ENCODE measurements at regions not wholly inside any gene's neighbourhood (a gene's known extent, or its start where the extent isn't known, plus 50 kb on each side); places are given as distances from the start of the nearest gene placed in this dataset.

- no peak overlapping the region for H3K4me3 ChIP-seq (ENCODE audit: insufficient read depth, low read depth, low read length)
- no peaks in the 10 kb centered on the region for H3K4me1 ChIP-seq (ENCODE audit: insufficient read depth, low read length)
- TF ChIP-seq, protein P1, sequence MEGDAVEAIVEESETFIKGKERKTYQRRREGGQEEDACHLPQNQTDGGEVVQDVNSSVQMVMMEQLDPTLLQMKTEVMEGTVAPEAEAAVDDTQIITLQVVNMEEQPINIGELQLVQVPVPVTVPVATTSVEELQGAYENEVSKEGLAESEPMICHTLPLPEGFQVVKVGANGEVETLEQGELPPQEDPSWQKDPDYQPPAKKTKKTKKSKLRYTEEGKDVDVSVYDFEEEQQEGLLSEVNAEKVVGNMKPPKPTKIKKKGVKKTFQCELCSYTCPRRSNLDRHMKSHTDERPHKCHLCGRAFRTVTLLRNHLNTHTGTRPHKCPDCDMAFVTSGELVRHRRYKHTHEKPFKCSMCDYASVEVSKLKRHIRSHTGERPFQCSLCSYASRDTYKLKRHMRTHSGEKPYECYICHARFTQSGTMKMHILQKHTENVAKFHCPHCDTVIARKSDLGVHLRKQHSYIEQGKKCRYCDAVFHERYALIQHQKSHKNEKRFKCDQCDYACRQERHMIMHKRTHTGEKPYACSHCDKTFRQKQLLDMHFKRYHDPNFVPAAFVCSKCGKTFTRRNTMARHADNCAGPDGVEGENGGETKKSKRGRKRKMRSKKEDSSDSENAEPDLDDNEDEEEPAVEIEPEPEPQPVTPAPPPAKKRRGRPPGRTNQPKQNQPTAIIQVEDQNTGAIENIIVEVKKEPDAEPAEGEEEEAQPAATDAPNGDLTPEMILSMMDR (IDR thresholded peaks at IDR 0.05; ENCODE audit: insufficient read depth, low read depth, low read length), result no peak
- TF ChIP-seq EZH2 (IDR thresholded peaks at IDR 0.05; ENCODE audit: insufficient read depth, low read length), result no peak
- no peak for FAIRE-seq
- no peak overlapping the region for H3K4me3 Mint-ChIP-seq (ENCODE audit: unreplicated experiment)
- no peak overlapping the region for H3K9ac ChIP-seq (ENCODE audit: low read length)
- H3K27me3 Mint-ChIP-seq (ENCODE audit: low read depth, unreplicated experiment), result peaks cover 12% of the 10 kb centered on the region
- H2AFZ ChIP-seq (ENCODE audit: low read depth, low read length), result no peak overlapping the region
- no peaks in the 10 kb centered on the region for H3K36me3 ChIP-seq (ENCODE audit: insufficient read depth, low read length)
- H3K27ac Mint-ChIP-seq (ENCODE audit: unreplicated experiment), result no peak overlapping the region
- no peaks in the 10 kb centered on the region for H4K20me1 ChIP-seq (ENCODE audit: insufficient read depth, low read length)
- H3K27ac ChIP-seq (ENCODE audit: low read depth, low read length), result no peak overlapping the region
- no peaks in the 10 kb centered on the region for H3K9me3 Mint-ChIP-seq (ENCODE audit: unreplicated experiment)
- H3K4me2 ChIP-seq (ENCODE audit: low read length), result no peak overlapping the region
- no peaks in the 10 kb centered on the region for H3K36me3 Mint-ChIP-seq (ENCODE audit: low read depth, unreplicated experiment)
- H3K9me3 ChIP-seq (ENCODE audit: insufficient read depth, low read depth, low read length), result no peaks in the 10 kb centered on the region
- H3K4me1 Mint-ChIP-seq (ENCODE audit: low read depth, unreplicated experiment), result no peaks in the 10 kb centered on the region
- H3K79me2 ChIP-seq (ENCODE audit: insufficient read depth, low read length), result no peaks in the 10 kb centered on the region
- no peak for DNase-seq (ENCODE audit: low read depth)
- no peaks in the 10 kb centered on the region for H3K27me3 ChIP-seq (ENCODE audit: insufficient read depth, low read length)
Observed at GRCh38 chr15:79549196-79549595, 117.1 kb downstream of the MINAR1 start.

- peaks cover 5% of the 10 kb centered on the region for H3K9me3 Mint-ChIP-seq (ENCODE audit: unreplicated experiment)
Observed at GRCh38 chr15:79560384-79560783, 128.2 kb downstream of the MINAR1 start.

GRCh38 chr15:79561982-79562381, 129.8 kb downstream of the MINAR1 start:
- Mint-ChIP-seq H3K4me3 (ENCODE audit: unreplicated experiment) (no peak overlapping the region), H3K9me3 (ENCODE audit: unreplicated experiment) (peaks cover 5% of the 10 kb centered on the region), H3K27me3 (ENCODE audit: low read depth, unreplicated experiment) (no peaks in the 10 kb centered on the region), H3K27ac (ENCODE audit: unreplicated experiment) (no peak overlapping the region), H3K36me3 (ENCODE audit: low read depth, unreplicated experiment) (no peaks in the 10 kb centered on the region), H3K4me1 (ENCODE audit: low read depth, unreplicated experiment) (no peaks in the 10 kb centered on the region)
- FAIRE-seq, result no peak
- Histone ChIP-seq H3K4me1 (ENCODE audit: insufficient read depth, low read length) (no peaks in the 10 kb centered on the region), H3K27ac (ENCODE audit: low read depth, low read length) (no peak overlapping the region), H3K4me2 (ENCODE audit: low read length) (peak overlapping the region; percentile 54), H4K20me1 (ENCODE audit: insufficient read depth, low read length) (no peaks in the 10 kb centered on the region), H2AFZ (ENCODE audit: low read depth, low read length) (no peak overlapping the region), H3K9me3 (ENCODE audit: insufficient read depth, low read depth, low read length) (no peaks in the 10 kb centered on the region), H3K27me3 (ENCODE audit: insufficient read depth, low read length) (peaks cover 3% of the 10 kb centered on the region), H3K79me2 (ENCODE audit: insufficient read depth, low read length) (no peaks in the 10 kb centered on the region), H3K9ac (ENCODE audit: low read length) (no peak overlapping the region), H3K4me3 (ENCODE audit: insufficient read depth, low read depth, low read length) (no peak overlapping the region), H3K36me3 (ENCODE audit: insufficient read depth, low read length) (no peaks in the 10 kb centered on the region)
- no peak for DNase-seq (ENCODE audit: low read depth)
- TF ChIP-seq EZH2 (IDR thresholded peaks at IDR 0.05; ENCODE audit: insufficient read depth, low read length), result no peak
- TF ChIP-seq, protein P1 (IDR thresholded peaks at IDR 0.05; ENCODE audit: insufficient read depth, low read depth, low read length), result no peak

More at GRCh38 chr15:79560384-79560783, 128.2 kb downstream of the MINAR1 start:
- Mint-ChIP-seq H3K27me3 (ENCODE audit: low read depth, unreplicated experiment) (no peaks in the 10 kb centered on the region), H3K36me3 (ENCODE audit: low read depth, unreplicated experiment) (no peaks in the 10 kb centered on the region), H3K27ac (ENCODE audit: unreplicated experiment) (no peak overlapping the region), H3K4me3 (ENCODE audit: unreplicated experiment) (no peak overlapping the region), H3K4me1 (ENCODE audit: low read depth, unreplicated experiment) (no peaks in the 10 kb centered on the region)
- Histone ChIP-seq H3K4me3 (ENCODE audit: insufficient read depth, low read depth, low read length) (no peak overlapping the region), H3K79me2 (ENCODE audit: insufficient read depth, low read length) (no peaks in the 10 kb centered on the region), H2AFZ (ENCODE audit: low read depth, low read length) (no peak overlapping the region), H3K27me3 (ENCODE audit: insufficient read depth, low read length) (peaks cover 3% of the 10 kb centered on the region), H3K9me3 (ENCODE audit: insufficient read depth, low read depth, low read length) (no peaks in the 10 kb centered on the region), H3K4me1 (ENCODE audit: insufficient read depth, low read length) (no peaks in the 10 kb centered on the region), H3K36me3 (ENCODE audit: insufficient read depth, low read length) (no peaks in the 10 kb centered on the region), H3K4me2 (ENCODE audit: low read length) (no peak overlapping the region), H3K9ac (ENCODE audit: low read length) (no peak overlapping the region), H3K27ac (ENCODE audit: low read depth, low read length) (no peak overlapping the region), H4K20me1 (ENCODE audit: insufficient read depth, low read length) (no peaks in the 10 kb centered on the region)
- no peak for FAIRE-seq
- TF ChIP-seq, protein P1 (IDR thresholded peaks at IDR 0.05; ENCODE audit: insufficient read depth, low read depth, low read length), result no peak
- TF ChIP-seq EZH2 (IDR thresholded peaks at IDR 0.05; ENCODE audit: insufficient read depth, low read length), result no peak
- DNase-seq (ENCODE audit: low read depth), result no peak
